ENCODE measurements at regions not wholly inside any gene's neighbourhood (a gene's known extent, or its start where the extent isn't known, plus 50 kb on each side); places are given as distances from the start of the nearest gene placed in this dataset.

GRCh38 chr9:18382243-18382642 lies 91.7 kb upstream of the ADAMTSL1 start:
- H3K27ac ChIP-seq (replicated peaks; ENCODE audit: low read length): no peak overlapping the region
- H4K91ac ChIP-seq (ENCODE audit: low read depth, low read length, poor library complexity): no peak overlapping the region
- no peak overlapping the region for H3K4ac ChIP-seq (ENCODE audit: low read length)
- no peak overlapping the region for H2BK12ac ChIP-seq (ENCODE audit: low read length)
- no peaks in the 10 kb centered on the region for H3K36me3 ChIP-seq (replicated peaks in 1 of 2; ENCODE audit: control insufficient read depth in 2 of 2, insufficient read depth in 2 of 2, low read length in 2 of 2)
- no peak overlapping the region for H2BK5ac ChIP-seq (ENCODE audit: low read length)
- H3K79me1 ChIP-seq (ENCODE audit: low read depth, low read length): no peaks in the 10 kb centered on the region
- H3K4me1 ChIP-seq (ENCODE audit: control insufficient read depth in 2 of 2, insufficient read depth in 1 of 2, low read depth in 1 of 2, low read length in 2 of 2): peaks cover 1 to 5% of the 10 kb centered on the region in 2 donors
- H3K27me3 ChIP-seq (ENCODE audit: control insufficient read depth in 3 of 3, insufficient read depth in 3 of 3, low read depth in 1 of 3, low read length in 3 of 3): no peaks in the 10 kb centered on the region
- no CpG with 5 or more reads among the region's 4 CpGs for WGBS, 2 donors (ENCODE audit: extremely low coverage in 2 of 2, insufficient read length in 2 of 2, insufficient replicate concordance in 1 of 2)
- H2BK120ac ChIP-seq (ENCODE audit: low read depth, low read length): no peak overlapping the region
- no peak overlapping the region for H3K9ac ChIP-seq (ENCODE audit: low read depth, low read length, poor library complexity)
- no peak overlapping the region for H3K14ac ChIP-seq (ENCODE audit: low read length)
- no peaks in the 10 kb centered on the region for H3K9me3 ChIP-seq (replicated peaks in 1 of 2; ENCODE audit: control insufficient read depth in 2 of 2, insufficient read depth in 1 of 2, low read depth in 1 of 2, low read length in 2 of 2)
- no peak overlapping the region for H3K4me2 ChIP-seq (ENCODE audit: insufficient read depth, low read length, poor library complexity, severe bottlenecking)
- no peak overlapping the region for H3K4me3 ChIP-seq (ENCODE audit: low read length in 2 of 2)
- no peak overlapping the region for H2AFZ ChIP-seq (ENCODE audit: low read length)
- H4K8ac ChIP-seq (ENCODE audit: low read depth, low read length): no peak overlapping the region
- no peak overlapping the region for H3K18ac ChIP-seq (ENCODE audit: low read length)
- no peak overlapping the region for H2AK5ac ChIP-seq (ENCODE audit: low read depth, low read length)
- no peak for DNase-seq (ENCODE audit: low spot score)
- no peak overlapping the region for H2BK15ac ChIP-seq (ENCODE audit: low read length)
- no peak overlapping the region for H3K23ac ChIP-seq (ENCODE audit: low read depth, low read length, poor library complexity)

GRCh38 chr9:18384066-18384465 lies 89.9 kb upstream of the ADAMTSL1 start:
- Histone ChIP-seq H4K91ac (ENCODE audit: low read depth, low read length, poor library complexity) (no peak overlapping the region), H3K4me1 (ENCODE audit: control insufficient read depth in 2 of 2, insufficient read depth in 1 of 2, low read depth in 1 of 2, low read length in 2 of 2) (peaks cover 3 to 4% of the 10 kb centered on the region in 2 donors), H2BK5ac (ENCODE audit: low read length) (no peak overlapping the region), H3K4me2 (ENCODE audit: insufficient read depth, low read length, poor library complexity, severe bottlenecking) (no peak overlapping the region), H2AK5ac (ENCODE audit: low read depth, low read length) (no peak overlapping the region), H3K4ac (ENCODE audit: low read length) (no peak overlapping the region), H3K27me3 (ENCODE audit: control insufficient read depth in 3 of 3, insufficient read depth in 3 of 3, low read depth in 1 of 3, low read length in 3 of 3) (no peaks in the 10 kb centered on the region), H4K8ac (ENCODE audit: low read depth, low read length) (no peak overlapping the region), H3K14ac (ENCODE audit: low read length) (no peak overlapping the region), H3K79me1 (ENCODE audit: low read depth, low read length) (no peaks in the 10 kb centered on the region), H2BK15ac (ENCODE audit: low read length) (no peak overlapping the region), H3K23ac (ENCODE audit: low read depth, low read length, poor library complexity) (no peak overlapping the region), H2BK120ac (ENCODE audit: low read depth, low read length) (no peak overlapping the region), H3K9me3 (replicated peaks in 1 of 2; ENCODE audit: control insufficient read depth in 2 of 2, insufficient read depth in 1 of 2, low read depth in 1 of 2, low read length in 2 of 2) (no peaks in the 10 kb centered on the region), H3K4me3 (ENCODE audit: low read length in 2 of 2) (no peak overlapping the region), H2BK12ac (ENCODE audit: low read length) (no peak overlapping the region), H2AFZ (ENCODE audit: low read length) (no peak overlapping the region), H3K9ac (ENCODE audit: low read depth, low read length, poor library complexity) (no peak overlapping the region), H3K36me3 (replicated peaks in 1 of 2; ENCODE audit: control insufficient read depth in 2 of 2, insufficient read depth in 2 of 2, low read length in 2 of 2) (no peaks in the 10 kb centered on the region), H3K18ac (ENCODE audit: low read length) (no peak overlapping the region), H3K27ac (replicated peaks; ENCODE audit: low read length) (no peak overlapping the region)
- no CpG with 5 or more reads among the region's 4 CpGs for WGBS, 2 donors (ENCODE audit: extremely low coverage in 2 of 2, insufficient read length in 2 of 2, insufficient replicate concordance in 1 of 2)
- DNase-seq (ENCODE audit: low spot score): no peak

- H3K4ac ChIP-seq (ENCODE audit: low read length): no peak overlapping the region
- H2BK12ac ChIP-seq (ENCODE audit: low read length): no peak overlapping the region
- H3K4me1 ChIP-seq (ENCODE audit: control insufficient read depth in 2 of 2, insufficient read depth in 1 of 2, low read depth in 1 of 2, low read length in 2 of 2): peaks cover 0 to 1% of the 10 kb centered on the region in 2 donors
- no peak overlapping the region for H3K18ac ChIP-seq (ENCODE audit: low read length)
- H3K4me3 ChIP-seq (ENCODE audit: low read length in 2 of 2): no peak overlapping the region
- no peak overlapping the region for H2BK5ac ChIP-seq (ENCODE audit: low read length)
- no peak overlapping the region for H2AK5ac ChIP-seq (ENCODE audit: low read depth, low read length)
- H3K9me3 ChIP-seq (replicated peaks in 1 of 2; ENCODE audit: control insufficient read depth in 2 of 2, insufficient read depth in 1 of 2, low read depth in 1 of 2, low read length in 2 of 2): no peaks in the 10 kb centered on the region
- no peak overlapping the region for H3K14ac ChIP-seq (ENCODE audit: low read length)
- H3K4me2 ChIP-seq (ENCODE audit: insufficient read depth, low read length, poor library complexity, severe bottlenecking): no peak overlapping the region
- H2AFZ ChIP-seq (ENCODE audit: low read length): no peak overlapping the region
- no peaks in the 10 kb centered on the region for H3K36me3 ChIP-seq (replicated peaks in 1 of 2; ENCODE audit: control insufficient read depth in 2 of 2, insufficient read depth in 2 of 2, low read length in 2 of 2)
- H2BK15ac ChIP-seq (ENCODE audit: low read length): no peak overlapping the region
- no peak overlapping the region for H3K9ac ChIP-seq (ENCODE audit: low read depth, low read length, poor library complexity)
- no peaks in the 10 kb centered on the region for H3K79me1 ChIP-seq (ENCODE audit: low read depth, low read length)
- no peak overlapping the region for H4K8ac ChIP-seq (ENCODE audit: low read depth, low read length)
- H3K27ac ChIP-seq (replicated peaks; ENCODE audit: low read length): no peak overlapping the region
- no peak overlapping the region for H3K23ac ChIP-seq (ENCODE audit: low read depth, low read length, poor library complexity)
- DNase-seq (ENCODE audit: low spot score): no peak
- no CpG with 5 or more reads among the region's 6 CpGs for WGBS, 2 donors (ENCODE audit: extremely low coverage in 2 of 2, insufficient read length in 2 of 2, insufficient replicate concordance in 1 of 2)
- no peak overlapping the region for H4K91ac ChIP-seq (ENCODE audit: low read depth, low read length, poor library complexity)
- no peak overlapping the region for H2BK120ac ChIP-seq (ENCODE audit: low read depth, low read length)
- H3K27me3 ChIP-seq (ENCODE audit: control insufficient read depth in 3 of 3, insufficient read depth in 3 of 3, low read depth in 1 of 3, low read length in 3 of 3): no peaks in the 10 kb centered on the region
Measured at GRCh38 chr9:18385696-18386490, 88.1 kb upstream of the ADAMTSL1 start.

- Histone ChIP-seq H2BK5ac (ENCODE audit: low read length) (no peak overlapping the region), H2AFZ (ENCODE audit: low read length) (no peak overlapping the region), H3K18ac (ENCODE audit: low read length) (no peak overlapping the region), H4K8ac (ENCODE audit: low read depth, low read length) (no peak overlapping the region), H3K27ac (replicated peaks; ENCODE audit: low read length) (no peak overlapping the region), H3K14ac (ENCODE audit: low read length) (no peak overlapping the region), H3K4me2 (ENCODE audit: insufficient read depth, low read length, poor library complexity, severe bottlenecking) (no peak overlapping the region), H2BK120ac (ENCODE audit: low read depth, low read length) (no peak overlapping the region), H2AK5ac (ENCODE audit: low read depth, low read length) (no peak overlapping the region), H2BK15ac (ENCODE audit: low read length) (no peak overlapping the region), H3K79me1 (ENCODE audit: low read depth, low read length) (no peaks in the 10 kb centered on the region), H2BK12ac (ENCODE audit: low read length) (no peak overlapping the region), H3K36me3 (replicated peaks in 1 of 2; ENCODE audit: control insufficient read depth in 2 of 2, insufficient read depth in 2 of 2, low read length in 2 of 2) (no peaks in the 10 kb centered on the region), H3K4me3 (ENCODE audit: low read length in 2 of 2) (no peak overlapping the region), H3K9ac (ENCODE audit: low read depth, low read length, poor library complexity) (no peak overlapping the region), H4K91ac (ENCODE audit: low read depth, low read length, poor library complexity) (no peak overlapping the region), H3K23ac (ENCODE audit: low read depth, low read length, poor library complexity) (no peak overlapping the region), H3K27me3 (ENCODE audit: control insufficient read depth in 3 of 3, insufficient read depth in 3 of 3, low read depth in 1 of 3, low read length in 3 of 3) (no peaks in the 10 kb centered on the region), H3K4ac (ENCODE audit: low read length) (no peak overlapping the region), H3K9me3 (replicated peaks in 1 of 2; ENCODE audit: control insufficient read depth in 2 of 2, insufficient read depth in 1 of 2, low read depth in 1 of 2, low read length in 2 of 2) (no peaks in the 10 kb centered on the region), H3K4me1 (ENCODE audit: control insufficient read depth in 2 of 2, insufficient read depth in 1 of 2, low read depth in 1 of 2, low read length in 2 of 2) (peaks cover 0 to 1% of the 10 kb centered on the region in 2 donors)
- no peak for DNase-seq (ENCODE audit: low spot score)
- no CpG with 5 or more reads among the region's 4 CpGs for WGBS, 2 donors (ENCODE audit: extremely low coverage in 2 of 2, insufficient read length in 2 of 2, insufficient replicate concordance in 1 of 2)
Measured at GRCh38 chr9:18390393-18390792, 83.6 kb upstream of the ADAMTSL1 start.
